SK-N-MC (cell line): ENCODE measurements at regions not wholly inside any gene's neighbourhood (a gene's known extent, or its start where the extent isn't known, plus 50 kb on each side); places are given as distances from the start of the nearest gene placed in this dataset.

Source experiments
- EZH2 ChIP-seq: fragments of 200-600 bp; sonication (generic); IDR thresholded peaks from one replicate; pipeline ENCODE4 v1.6.1; 2017; ENCODE audit warnings: antibody characterized with exemption
- POLR2AphosphoS5 ChIP-seq: IDR thresholded peaks from 2 replicates; pipeline ENCODE4 v1.6.1; 2012; ENCODE audit warnings: mild to moderate bottlenecking, low read depth, low read length, borderline replicate concordance

- TF ChIP-seq EZH2 (no peak), POLR2AphosphoS5 (no peak)
Measured at GRCh38 chr15:61687124-61687523, 373.1 kb downstream of the VPS13C start.
